ENCODE measurements at regions not wholly inside any gene's neighbourhood (a gene's known extent, or its start where the extent isn't known, plus 50 kb on each side); places are given as distances from the start of the nearest gene placed in this dataset.

GRCh38 chr2:45241061-45241561, 231.9 kb upstream of the SIX2 start:
- no peak for DNase-seq (ENCODE audit: low spot score in 2 of 2)
- 46 to 52% methylated on average over 3 of the region's 3 CpGs for WGBS, 2 donors

GRCh38 chr2:45237850-45238542, 228.7 kb upstream of the SIX2 start:
- no peaks in the 10 kb centered on the region for H3K27me3 ChIP-seq
- 72 to 77% methylated on average over 3 to 6 of the region's 6 CpGs for WGBS, 2 donors
- TF ChIP-seq, protein P1, sequence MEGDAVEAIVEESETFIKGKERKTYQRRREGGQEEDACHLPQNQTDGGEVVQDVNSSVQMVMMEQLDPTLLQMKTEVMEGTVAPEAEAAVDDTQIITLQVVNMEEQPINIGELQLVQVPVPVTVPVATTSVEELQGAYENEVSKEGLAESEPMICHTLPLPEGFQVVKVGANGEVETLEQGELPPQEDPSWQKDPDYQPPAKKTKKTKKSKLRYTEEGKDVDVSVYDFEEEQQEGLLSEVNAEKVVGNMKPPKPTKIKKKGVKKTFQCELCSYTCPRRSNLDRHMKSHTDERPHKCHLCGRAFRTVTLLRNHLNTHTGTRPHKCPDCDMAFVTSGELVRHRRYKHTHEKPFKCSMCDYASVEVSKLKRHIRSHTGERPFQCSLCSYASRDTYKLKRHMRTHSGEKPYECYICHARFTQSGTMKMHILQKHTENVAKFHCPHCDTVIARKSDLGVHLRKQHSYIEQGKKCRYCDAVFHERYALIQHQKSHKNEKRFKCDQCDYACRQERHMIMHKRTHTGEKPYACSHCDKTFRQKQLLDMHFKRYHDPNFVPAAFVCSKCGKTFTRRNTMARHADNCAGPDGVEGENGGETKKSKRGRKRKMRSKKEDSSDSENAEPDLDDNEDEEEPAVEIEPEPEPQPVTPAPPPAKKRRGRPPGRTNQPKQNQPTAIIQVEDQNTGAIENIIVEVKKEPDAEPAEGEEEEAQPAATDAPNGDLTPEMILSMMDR (IDR thresholded peaks at IDR 0.05): no peak
- TF ChIP-seq POLR2A (IDR thresholded peaks at IDR 0.05) (no peak), EP300 (IDR thresholded peaks at IDR 0.05) (peak in 1 of 2 donors; percentile 60)

More at GRCh38 chr2:45241061-45241561, 231.9 kb upstream of the SIX2 start:
- H3K4me1 ChIP-seq: peaks cover 0 to 20% (median 5%) of the 10 kb centered on the region in 4 donors
- TF ChIP-seq, protein P1 (IDR thresholded peaks at IDR 0.05): no peak
- no peak for TF ChIP-seq EP300 (IDR thresholded peaks at IDR 0.05)
- no peak for TF ChIP-seq POLR2A (IDR thresholded peaks at IDR 0.05)
- H3K4me3 ChIP-seq: no peak overlapping the region
- H3K27me3 ChIP-seq: no peaks in the 10 kb centered on the region
- H3K27ac ChIP-seq: peak overlapping the region in 1 of 4 donors; percentile 41
- no peaks in the 10 kb centered on the region for H3K9me3 ChIP-seq
- no peaks in the 10 kb centered on the region for H3K36me3 ChIP-seq

GRCh38 chr2:45237128-45237527, 227.9 kb upstream of the SIX2 start:
- TF ChIP-seq, protein P1 (IDR thresholded peaks at IDR 0.05): no peak
- Histone ChIP-seq H3K27me3 (no peaks in the 10 kb centered on the region), H3K4me3 (no peak overlapping the region), H3K4me1 (peaks cover 0 to 15% (median 5%) of the 10 kb centered on the region in 4 donors), H3K9me3 (no peaks in the 10 kb centered on the region), H3K27ac (peak overlapping the region in 1 of 4 donors; percentile 1), H3K36me3 (no peaks in the 10 kb centered on the region)
- 40 to 50% methylated on average over 8 to 9 of the region's 9 CpGs for WGBS, 2 donors
- no peak for DNase-seq (ENCODE audit: low spot score in 2 of 2)

More at GRCh38 chr2:45237850-45238542, 228.7 kb upstream of the SIX2 start:
- Histone ChIP-seq H3K36me3 (no peaks in the 10 kb centered on the region), H3K4me1 (peaks cover 0 to 20% (median 5%) of the 10 kb centered on the region in 4 donors), H3K4me3 (no peak overlapping the region), H3K27ac (peak overlapping the region in 1 of 4 donors; percentile 1), H3K9me3 (no peaks in the 10 kb centered on the region)
- DNase-seq (ENCODE audit: low spot score in 2 of 2): peak in 1 of 2 donors; percentile 27

DNA sequence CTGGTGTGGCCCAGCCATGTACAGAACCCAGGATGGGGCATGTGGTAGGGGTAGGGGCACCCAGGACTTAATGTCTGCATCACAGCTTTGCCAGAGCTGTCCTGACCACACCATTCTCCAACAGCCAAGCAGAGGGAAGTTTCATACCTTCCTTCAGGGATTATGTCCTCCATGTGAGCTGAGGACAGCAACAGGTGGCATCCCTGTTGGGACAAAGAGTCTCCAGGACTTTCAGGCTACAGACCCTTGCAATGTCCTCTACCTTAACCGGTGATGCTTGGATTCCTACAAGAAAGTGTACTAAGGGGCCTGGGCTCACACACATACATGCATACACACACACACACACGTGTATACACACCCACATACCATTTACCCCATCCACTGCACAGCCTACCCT, 227.0 kb upstream of the SIX2 start:
- Histone ChIP-seq H3K36me3 (no peaks in the 10 kb centered on the region), H3K27ac (no peak overlapping the region), H3K27me3 (no peaks in the 10 kb centered on the region), H3K9me3 (no peaks in the 10 kb centered on the region), H3K4me3 (no peak overlapping the region), H3K4me1 (peaks cover 0 to 7% (median 3%) of the 10 kb centered on the region in 4 donors)
- TF ChIP-seq, protein P1 (IDR thresholded peaks at IDR 0.05): no peak
- no peak for TF ChIP-seq EP300 (IDR thresholded peaks at IDR 0.05)
- no peak for TF ChIP-seq POLR2A (IDR thresholded peaks at IDR 0.05)
- DNase-seq (ENCODE audit: low spot score in 2 of 2): no peak
- WGBS, 2 donors: 63 to 68% methylated on average over 2 of the region's 2 CpGs

- 78 to 89% methylated on average over 3 of the region's 3 CpGs for WGBS, 2 donors
- Histone ChIP-seq H3K27ac (no peak overlapping the region), H3K27me3 (no peaks in the 10 kb centered on the region), H3K4me3 (no peak overlapping the region), H3K4me1 (no peaks in the 10 kb centered on the region), H3K36me3 (no peaks in the 10 kb centered on the region), H3K9me3 (no peaks in the 10 kb centered on the region)
- no peak for DNase-seq (ENCODE audit: low spot score in 2 of 2)
- TF ChIP-seq, protein P1 (IDR thresholded peaks at IDR 0.05): no peak
- TF ChIP-seq POLR2A (IDR thresholded peaks at IDR 0.05) (no peak), EP300 (IDR thresholded peaks at IDR 0.05) (no peak)
Observed at GRCh38 chr2:45233301-45233700, 224.0 kb upstream of the SIX2 start.

Measured in tibial nerve (tissue), 4 donors.